Stomach smooth muscle (tissue), 2 donors: ENCODE measurements at regions not wholly inside any gene's neighbourhood (a gene's known extent, or its start where the extent isn't known, plus 50 kb on each side); places are given as distances from the start of the nearest gene placed in this dataset.

Experiments
- H3K27ac ChIP-seq: one replicate; pipeline ENCODE4 v1.7.0; 2013; ENCODE audit warnings: mild to moderate bottlenecking, low read length, inconsistent platforms
- H3K27me3 ChIP-seq, 2 donors: one replicate each; pipeline ENCODE4 v1.7.0; 2013; ENCODE audit warnings: low read length in 2 of 2; ENCODE audit not compliant: insufficient read depth in 2 of 2, control insufficient read depth in 1 of 2
- H3K36me3 ChIP-seq, 2 donors: one replicate each; pipeline ENCODE4 v1.7.0; 2013; ENCODE audit warnings: low read length in 2 of 2; ENCODE audit not compliant: control insufficient read depth in 2 of 2, insufficient read depth in 2 of 2
- H3K4me1 ChIP-seq: one replicate; pipeline ENCODE4 v1.7.0; 2013; ENCODE audit warnings: low read length; ENCODE audit not compliant: control insufficient read depth, insufficient read depth
- H3K4me3 ChIP-seq, 2 donors: one replicate each; pipeline ENCODE4 v1.7.0; 2013; ENCODE audit warnings: low read length in 2 of 2
- H3K9ac ChIP-seq, 2 donors: one replicate each; pipeline ENCODE4 v1.7.0; 2013; ENCODE audit warnings: low read length in 2 of 2, mild to moderate bottlenecking in 1 of 2
- H3K9me3 ChIP-seq, 2 donors: one replicate each; pipeline ENCODE4 v1.7.0; 2013; ENCODE audit warnings: low read length in 2 of 2; ENCODE audit not compliant: control insufficient read depth in 2 of 2
- donor health status: healthy.
- donor health status: Pancreatic carcinoma.

- Histone ChIP-seq H3K27ac (no peak overlapping the region), H3K4me1 (peaks cover 3% of the 10 kb centered on the region), H3K4me3 (no peak overlapping the region), H3K27me3 (no peaks in the 10 kb centered on the region), H3K9me3 (no peaks in the 10 kb centered on the region), H3K36me3 (no peaks in the 10 kb centered on the region), H3K9ac (no peak overlapping the region)
Measured at GRCh38 chr7:106767078-106767477, 98.0 kb upstream of the PIK3CG start.

- Histone ChIP-seq H3K4me1 (peaks cover 3% of the 10 kb centered on the region), H3K9ac (no peak overlapping the region), H3K36me3 (no peaks in the 10 kb centered on the region), H3K4me3 (peak overlapping the region; percentile 24 to 36), H3K27me3 (no peaks in the 10 kb centered on the region), H3K9me3 (no peaks in the 10 kb centered on the region), H3K27ac (no peak overlapping the region)
Measured at GRCh38 chr7:106767498-106768323, 97.4 kb upstream of the PIK3CG start.

- Histone ChIP-seq H3K4me1 (peaks cover 3% of the 10 kb centered on the region), H3K4me3 (peak overlapping the region; percentile 24 to 36), H3K9ac (no peak overlapping the region), H3K27ac (no peak overlapping the region), H3K27me3 (no peaks in the 10 kb centered on the region), H3K9me3 (no peaks in the 10 kb centered on the region), H3K36me3 (no peaks in the 10 kb centered on the region)
Measured at GRCh38 chr7:106768324-106768751, 96.7 kb upstream of the PIK3CG start.

GRCh38 chr7:106770191-106770590 lies 94.9 kb upstream of the PIK3CG start:
- Histone ChIP-seq H3K27me3 (no peaks in the 10 kb centered on the region), H3K36me3 (no peaks in the 10 kb centered on the region), H3K4me3 (no peak overlapping the region), H3K9me3 (no peaks in the 10 kb centered on the region), H3K9ac (no peak overlapping the region), H3K27ac (no peak overlapping the region), H3K4me1 (peaks cover 6% of the 10 kb centered on the region)

- H3K27ac ChIP-seq = no peak overlapping the region
- no peaks in the 10 kb centered on the region for H3K36me3 ChIP-seq
- peaks cover 6% of the 10 kb centered on the region for H3K4me1 ChIP-seq
- no peak overlapping the region for H3K9ac ChIP-seq
- no peaks in the 10 kb centered on the region for H3K27me3 ChIP-seq
- no peaks in the 10 kb centered on the region for H3K9me3 ChIP-seq
- no peak overlapping the region for H3K4me3 ChIP-seq
Measured at GRCh38 chr7:106772655-106773108, 92.4 kb upstream of the PIK3CG start.

GRCh38 chr7:106773228-106773627 lies 91.9 kb upstream of the PIK3CG start:
- Histone ChIP-seq H3K4me1 (peaks cover 6% of the 10 kb centered on the region), H3K27ac (no peak overlapping the region), H3K27me3 (no peaks in the 10 kb centered on the region), H3K36me3 (no peaks in the 10 kb centered on the region), H3K4me3 (no peak overlapping the region), H3K9me3 (no peaks in the 10 kb centered on the region), H3K9ac (no peak overlapping the region)

GRCh38 chr7:106773721-106774120 lies 91.4 kb upstream of the PIK3CG start:
- peaks cover 3% of the 10 kb centered on the region for H3K4me1 ChIP-seq
- H3K27me3 ChIP-seq = no peaks in the 10 kb centered on the region
- H3K4me3 ChIP-seq = no peak overlapping the region

GRCh38 chr7:106774213-106774767 lies 90.8 kb upstream of the PIK3CG start:
- H3K4me1 ChIP-seq = peaks cover 3% of the 10 kb centered on the region
- H3K36me3 ChIP-seq = no peaks in the 10 kb centered on the region
- H3K27me3 ChIP-seq = no peaks in the 10 kb centered on the region
- no peaks in the 10 kb centered on the region for H3K9me3 ChIP-seq
- H3K9ac ChIP-seq = no peak overlapping the region
- H3K4me3 ChIP-seq = no peak overlapping the region
- no peak overlapping the region for H3K27ac ChIP-seq

More at GRCh38 chr7:106773721-106774120, 91.4 kb upstream of the PIK3CG start:
- Histone ChIP-seq H3K9me3 (no peaks in the 10 kb centered on the region), H3K27ac (no peak overlapping the region), H3K9ac (no peak overlapping the region), H3K36me3 (no peaks in the 10 kb centered on the region)

- no peaks in the 10 kb centered on the region for H3K9me3 ChIP-seq
- no peaks in the 10 kb centered on the region for H3K36me3 ChIP-seq
- H3K27me3 ChIP-seq = no peaks in the 10 kb centered on the region
- H3K4me1 ChIP-seq = peaks cover 3% of the 10 kb centered on the region
- no peak overlapping the region for H3K4me3 ChIP-seq
- H3K9ac ChIP-seq = no peak overlapping the region
- H3K27ac ChIP-seq = no peak overlapping the region
Measured at GRCh38 chr7:106774768-106775551, 90.1 kb upstream of the PIK3CG start.

GRCh38 chr7:106775552-106775936 lies 89.5 kb upstream of the PIK3CG start:
- Histone ChIP-seq H3K4me3 (no peak overlapping the region), H3K4me1 (peaks cover 3% of the 10 kb centered on the region), H3K36me3 (no peaks in the 10 kb centered on the region), H3K27ac (no peak overlapping the region), H3K9ac (no peak overlapping the region), H3K27me3 (no peaks in the 10 kb centered on the region), H3K9me3 (no peaks in the 10 kb centered on the region)
